ENCODE measurements at regions not wholly inside any gene's neighbourhood (a gene's known extent, or its start where the extent isn't known, plus 50 kb on each side); places are given as distances from the start of the nearest gene placed in this dataset.

GRCh38 chr12:84069699-84070098 lies 842.9 kb downstream of the SLC6A15 start:
- Histone ChIP-seq H3K4me1 (ENCODE audit: control insufficient read depth, insufficient read depth, low read length, poor library complexity, severe bottlenecking) (no peaks in the 10 kb centered on the region), H3K36me3 (ENCODE audit: control insufficient read depth, insufficient read depth, low read length) (no peaks in the 10 kb centered on the region), H3K4me3 (ENCODE audit: extremely low read depth, insufficient read depth, low read length, poor library complexity, severe bottlenecking) (no peak overlapping the region), H3K9me3 (ENCODE audit: control insufficient read depth, low read length) (no peaks in the 10 kb centered on the region), H3K27ac (ENCODE audit: low read depth, low read length, severe bottlenecking) (no peak overlapping the region)
- WGBS, 2 experiments (ENCODE audit: insufficient coverage in 2 of 2) = no CpG with 5 or more reads among the region's 1 CpG

GRCh38 chr12:84069198-84069597 lies 843.4 kb downstream of the SLC6A15 start:
- Histone ChIP-seq H3K9me3 (ENCODE audit: control insufficient read depth, low read length) (no peaks in the 10 kb centered on the region), H3K27ac (ENCODE audit: low read depth, low read length, severe bottlenecking) (no peak overlapping the region), H3K4me1 (ENCODE audit: control insufficient read depth, insufficient read depth, low read length, poor library complexity, severe bottlenecking) (no peaks in the 10 kb centered on the region), H3K4me3 (ENCODE audit: extremely low read depth, insufficient read depth, low read length, poor library complexity, severe bottlenecking) (no peak overlapping the region), H3K36me3 (ENCODE audit: control insufficient read depth, insufficient read depth, low read length) (no peaks in the 10 kb centered on the region)
- 84 to 100% methylated on average over 1 to 2 of the region's 2 CpGs for WGBS, 2 experiments (ENCODE audit: insufficient coverage in 2 of 2)

GRCh38 chr12:84058136-84058535 lies 854.5 kb downstream of the SLC6A15 start:
- WGBS, 2 experiments (ENCODE audit: insufficient coverage in 2 of 2) = 68 to 86% methylated on average over 1 to 3 of the region's 4 CpGs
- H3K9me3 ChIP-seq (ENCODE audit: control insufficient read depth, low read length) = no peaks in the 10 kb centered on the region
- H3K36me3 ChIP-seq (ENCODE audit: control insufficient read depth, insufficient read depth, low read length) = no peaks in the 10 kb centered on the region
- no peaks in the 10 kb centered on the region for H3K4me1 ChIP-seq (ENCODE audit: control insufficient read depth, insufficient read depth, low read length, poor library complexity, severe bottlenecking)
- no peak overlapping the region for H3K27ac ChIP-seq (ENCODE audit: low read depth, low read length, severe bottlenecking)
- H3K4me3 ChIP-seq (ENCODE audit: extremely low read depth, insufficient read depth, low read length, poor library complexity, severe bottlenecking) = no peak overlapping the region

DNA sequence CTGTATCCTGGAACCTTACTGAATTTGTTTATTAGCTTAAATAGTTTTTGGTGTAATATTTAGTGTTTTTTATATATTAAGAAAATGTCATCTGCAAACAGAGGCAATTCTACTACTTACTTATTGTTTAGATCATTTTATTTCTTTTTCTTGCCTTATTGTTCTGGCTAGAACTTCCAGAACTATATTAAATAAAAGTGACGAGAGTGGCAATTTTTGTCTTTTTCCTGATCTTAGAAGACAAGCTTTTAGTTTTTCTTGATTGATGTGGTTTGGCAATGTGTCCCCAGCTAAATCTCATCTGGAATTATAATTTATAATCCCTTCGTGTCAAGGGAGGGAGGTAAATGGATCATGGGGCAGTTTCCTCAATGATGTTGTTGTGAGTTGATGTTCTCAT lies 857.8 kb downstream of the SLC6A15 start:
- no peaks in the 10 kb centered on the region for H3K9me3 ChIP-seq (ENCODE audit: control insufficient read depth, low read length)
- no peak overlapping the region for H3K27ac ChIP-seq (ENCODE audit: low read depth, low read length, severe bottlenecking)
- H3K4me1 ChIP-seq (ENCODE audit: control insufficient read depth, insufficient read depth, low read length, poor library complexity, severe bottlenecking) = no peaks in the 10 kb centered on the region
- no CpG with 5 or more reads among the region's 2 CpGs for WGBS, 2 experiments (ENCODE audit: insufficient coverage in 2 of 2)
- H3K36me3 ChIP-seq (ENCODE audit: control insufficient read depth, insufficient read depth, low read length) = no peaks in the 10 kb centered on the region
- H3K4me3 ChIP-seq (ENCODE audit: extremely low read depth, insufficient read depth, low read length, poor library complexity, severe bottlenecking) = no peak overlapping the region

GRCh38 chr12:84047881-84048280 lies 864.7 kb downstream of the SLC6A15 start:
- H3K9me3 ChIP-seq (ENCODE audit: control insufficient read depth, low read length) = no peaks in the 10 kb centered on the region
- no peaks in the 10 kb centered on the region for H3K4me1 ChIP-seq (ENCODE audit: control insufficient read depth, insufficient read depth, low read length, poor library complexity, severe bottlenecking)
- no peak overlapping the region for H3K4me3 ChIP-seq (ENCODE audit: extremely low read depth, insufficient read depth, low read length, poor library complexity, severe bottlenecking)
- 100% methylated on average over 1 of the region's 1 CpG; no CpG with 5 or more reads in 1 of the 2 experiments for WGBS, 2 experiments (ENCODE audit: insufficient coverage in 2 of 2)
- H3K27ac ChIP-seq (ENCODE audit: low read depth, low read length, severe bottlenecking) = no peak overlapping the region
- H3K36me3 ChIP-seq (ENCODE audit: control insufficient read depth, insufficient read depth, low read length) = no peaks in the 10 kb centered on the region

- H3K27ac ChIP-seq (ENCODE audit: low read depth, low read length, severe bottlenecking) = no peak overlapping the region
- no peak overlapping the region for H3K4me3 ChIP-seq (ENCODE audit: extremely low read depth, insufficient read depth, low read length, poor library complexity, severe bottlenecking)
- no peaks in the 10 kb centered on the region for H3K36me3 ChIP-seq (ENCODE audit: control insufficient read depth, insufficient read depth, low read length)
- no peaks in the 10 kb centered on the region for H3K9me3 ChIP-seq (ENCODE audit: control insufficient read depth, low read length)
- no peaks in the 10 kb centered on the region for H3K4me1 ChIP-seq (ENCODE audit: control insufficient read depth, insufficient read depth, low read length, poor library complexity, severe bottlenecking)
- no CpG with 5 or more reads among the region's 2 CpGs for WGBS, 2 experiments (ENCODE audit: insufficient coverage in 2 of 2)
These were observed 865.7 kb downstream of the SLC6A15 start for GRCh38 chr12:84046859-84047258.

- no peaks in the 10 kb centered on the region for H3K4me1 ChIP-seq (ENCODE audit: control insufficient read depth, insufficient read depth, low read length, poor library complexity, severe bottlenecking)
- WGBS, 2 experiments (ENCODE audit: insufficient coverage in 2 of 2) = 89 to 94% methylated on average over 2 to 4 of the region's 4 CpGs
- no peak overlapping the region for H3K27ac ChIP-seq (ENCODE audit: low read depth, low read length, severe bottlenecking)
- H3K36me3 ChIP-seq (ENCODE audit: control insufficient read depth, insufficient read depth, low read length) = no peaks in the 10 kb centered on the region
- no peaks in the 10 kb centered on the region for H3K9me3 ChIP-seq (ENCODE audit: control insufficient read depth, low read length)
- no peak overlapping the region for H3K4me3 ChIP-seq (ENCODE audit: extremely low read depth, insufficient read depth, low read length, poor library complexity, severe bottlenecking)
These were observed 869.2 kb downstream of the SLC6A15 start for GRCh38 chr12:84043355-84043754.

DNA sequence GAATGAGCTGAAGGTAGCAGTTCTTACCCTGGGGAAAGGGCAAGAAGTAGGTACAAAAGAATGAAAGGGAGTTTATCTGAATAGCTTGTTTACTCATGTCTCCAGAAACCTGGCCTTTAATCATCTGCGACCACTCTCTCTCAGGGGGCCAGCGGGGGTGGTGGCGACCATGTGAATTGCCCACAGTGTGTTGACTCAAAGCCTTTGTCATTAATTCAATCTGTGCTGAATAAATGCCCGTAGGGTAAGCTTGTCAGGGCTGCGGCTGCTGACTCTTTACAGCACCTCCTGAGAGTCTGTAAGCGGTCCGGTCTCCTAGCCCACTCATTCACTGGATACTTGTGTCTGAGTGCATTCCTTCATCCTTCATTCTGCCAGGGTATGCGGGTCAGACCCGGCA lies 874.4 kb downstream of the SLC6A15 start:
- Histone ChIP-seq H3K27ac (ENCODE audit: low read depth, low read length, severe bottlenecking) (no peak overlapping the region), H3K4me1 (ENCODE audit: control insufficient read depth, insufficient read depth, low read length, poor library complexity, severe bottlenecking) (no peaks in the 10 kb centered on the region), H3K36me3 (ENCODE audit: control insufficient read depth, insufficient read depth, low read length) (no peaks in the 10 kb centered on the region), H3K9me3 (ENCODE audit: control insufficient read depth, low read length) (no peaks in the 10 kb centered on the region), H3K4me3 (ENCODE audit: extremely low read depth, insufficient read depth, low read length, poor library complexity, severe bottlenecking) (no peak overlapping the region)
- WGBS, 2 experiments (ENCODE audit: insufficient coverage in 2 of 2) = 58 to 81% methylated on average over 8 to 9 of the region's 9 CpGs

GRCh38 chr12:84036912-84037311 lies 875.7 kb downstream of the SLC6A15 start:
- Histone ChIP-seq H3K27ac (ENCODE audit: low read depth, low read length, severe bottlenecking) (no peak overlapping the region), H3K4me1 (ENCODE audit: control insufficient read depth, insufficient read depth, low read length, poor library complexity, severe bottlenecking) (no peaks in the 10 kb centered on the region), H3K4me3 (ENCODE audit: extremely low read depth, insufficient read depth, low read length, poor library complexity, severe bottlenecking) (no peak overlapping the region), H3K36me3 (ENCODE audit: control insufficient read depth, insufficient read depth, low read length) (no peaks in the 10 kb centered on the region), H3K9me3 (ENCODE audit: control insufficient read depth, low read length) (peaks cover 7% of the 10 kb centered on the region)
- no CpG with 5 or more reads among the region's 3 CpGs for WGBS, 2 experiments (ENCODE audit: insufficient coverage in 2 of 2)

GRCh38 chr12:84035766-84036165 lies 876.8 kb downstream of the SLC6A15 start:
- peaks cover 7% of the 10 kb centered on the region for H3K9me3 ChIP-seq (ENCODE audit: control insufficient read depth, low read length)
- H3K36me3 ChIP-seq (ENCODE audit: control insufficient read depth, insufficient read depth, low read length) = no peaks in the 10 kb centered on the region
- H3K4me3 ChIP-seq (ENCODE audit: extremely low read depth, insufficient read depth, low read length, poor library complexity, severe bottlenecking) = no peak overlapping the region
- no peaks in the 10 kb centered on the region for H3K4me1 ChIP-seq (ENCODE audit: control insufficient read depth, insufficient read depth, low read length, poor library complexity, severe bottlenecking)
- WGBS, 2 experiments (ENCODE audit: insufficient coverage in 2 of 2) = no CpG with 5 or more reads among the region's 3 CpGs
- H3K27ac ChIP-seq (ENCODE audit: low read depth, low read length, severe bottlenecking) = no peak overlapping the region

GRCh38 chr12:84034871-84035270 lies 877.7 kb downstream of the SLC6A15 start:
- 0 to 6% methylated on average over 1 of the region's 2 CpGs for WGBS, 2 experiments (ENCODE audit: insufficient coverage in 2 of 2)
- peaks cover 7% of the 10 kb centered on the region for H3K9me3 ChIP-seq (ENCODE audit: control insufficient read depth, low read length)
- no peaks in the 10 kb centered on the region for H3K36me3 ChIP-seq (ENCODE audit: control insufficient read depth, insufficient read depth, low read length)
- no peak overlapping the region for H3K4me3 ChIP-seq (ENCODE audit: extremely low read depth, insufficient read depth, low read length, poor library complexity, severe bottlenecking)
- H3K27ac ChIP-seq (ENCODE audit: low read depth, low read length, severe bottlenecking) = no peak overlapping the region
- no peaks in the 10 kb centered on the region for H3K4me1 ChIP-seq (ENCODE audit: control insufficient read depth, insufficient read depth, low read length, poor library complexity, severe bottlenecking)

Data from mesodermal cell (in vitro differentiated cells).